Stimulated activated CD4-positive, alpha-beta T cell treated with anti-CD3 and anti-CD28 coated beads, Interleukin-4, amount 100 ng/mL, for 48 hours (primary cell): ENCODE measurements at regions not wholly inside any gene's neighbourhood (a gene's known extent, or its start where the extent isn't known, plus 50 kb on each side); places are given as distances from the start of the nearest gene placed in this dataset.

Experiments used
- DNase-seq, 2 donors: peaks; one replicate each; pipeline ENCODE4 v3.0.0-alpha.2; 2020; ENCODE audit warnings: low read depth in 2 of 2

DNA sequence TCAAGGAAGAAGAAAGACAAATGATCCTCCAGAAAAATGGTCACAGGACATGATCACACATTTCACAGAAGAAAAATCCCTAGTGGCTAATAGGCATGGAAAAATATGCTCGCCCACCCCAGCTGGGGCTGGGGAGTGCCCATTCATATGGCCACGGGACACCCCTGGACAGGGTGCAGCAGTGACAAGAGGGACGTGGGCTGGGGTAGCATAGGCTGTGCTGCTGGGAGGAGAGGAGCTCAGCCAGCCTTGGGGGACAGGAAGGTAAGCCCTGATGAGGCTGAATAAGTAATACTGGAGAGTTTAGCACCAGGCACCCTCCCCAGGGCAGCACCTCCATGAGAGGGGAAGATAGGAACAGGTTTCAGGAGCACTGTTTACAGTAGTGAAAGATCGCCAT lies 254.9 kb upstream of the HS6ST1 start:
- no peak for DNase-seq

DNA sequence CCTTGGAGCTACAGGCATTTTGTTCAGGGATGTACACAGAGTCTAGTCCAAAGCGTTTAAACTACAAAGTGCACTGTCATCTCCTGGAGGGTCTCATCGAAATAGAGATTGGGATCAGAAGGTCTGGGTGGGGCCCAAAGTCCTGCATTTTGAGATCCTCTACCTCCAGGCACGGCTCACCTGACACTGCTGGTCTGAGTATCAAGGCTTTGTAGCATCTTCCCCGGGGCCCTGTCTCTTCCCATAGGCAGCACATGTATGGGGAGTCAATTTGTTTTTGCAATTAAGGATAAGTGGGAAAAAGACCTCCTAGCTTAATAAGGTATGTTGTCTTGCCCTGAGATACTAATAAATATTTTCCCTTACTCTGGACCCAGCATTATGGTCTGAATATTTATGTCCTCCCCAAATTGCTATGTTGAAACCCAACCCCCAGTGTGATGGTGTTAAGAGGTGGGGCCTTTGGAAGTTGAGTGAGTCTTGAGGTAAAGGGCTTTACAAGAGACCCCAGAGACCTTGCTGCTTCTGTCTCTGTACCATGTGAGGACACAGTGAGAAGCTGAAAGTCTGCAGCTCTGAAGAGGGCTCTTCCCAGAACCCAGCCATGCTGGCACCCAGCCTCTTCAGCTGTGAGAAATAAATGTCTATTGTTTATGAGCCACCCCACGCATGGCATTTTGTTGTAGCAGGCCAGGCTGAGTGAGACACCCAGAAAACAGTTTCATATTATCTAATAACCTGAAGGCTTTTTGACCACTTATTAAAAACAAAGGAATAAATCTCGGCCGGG lies 258.7 kb upstream of the HS6ST1 start:
- DNase-seq, result no peak

DNA sequence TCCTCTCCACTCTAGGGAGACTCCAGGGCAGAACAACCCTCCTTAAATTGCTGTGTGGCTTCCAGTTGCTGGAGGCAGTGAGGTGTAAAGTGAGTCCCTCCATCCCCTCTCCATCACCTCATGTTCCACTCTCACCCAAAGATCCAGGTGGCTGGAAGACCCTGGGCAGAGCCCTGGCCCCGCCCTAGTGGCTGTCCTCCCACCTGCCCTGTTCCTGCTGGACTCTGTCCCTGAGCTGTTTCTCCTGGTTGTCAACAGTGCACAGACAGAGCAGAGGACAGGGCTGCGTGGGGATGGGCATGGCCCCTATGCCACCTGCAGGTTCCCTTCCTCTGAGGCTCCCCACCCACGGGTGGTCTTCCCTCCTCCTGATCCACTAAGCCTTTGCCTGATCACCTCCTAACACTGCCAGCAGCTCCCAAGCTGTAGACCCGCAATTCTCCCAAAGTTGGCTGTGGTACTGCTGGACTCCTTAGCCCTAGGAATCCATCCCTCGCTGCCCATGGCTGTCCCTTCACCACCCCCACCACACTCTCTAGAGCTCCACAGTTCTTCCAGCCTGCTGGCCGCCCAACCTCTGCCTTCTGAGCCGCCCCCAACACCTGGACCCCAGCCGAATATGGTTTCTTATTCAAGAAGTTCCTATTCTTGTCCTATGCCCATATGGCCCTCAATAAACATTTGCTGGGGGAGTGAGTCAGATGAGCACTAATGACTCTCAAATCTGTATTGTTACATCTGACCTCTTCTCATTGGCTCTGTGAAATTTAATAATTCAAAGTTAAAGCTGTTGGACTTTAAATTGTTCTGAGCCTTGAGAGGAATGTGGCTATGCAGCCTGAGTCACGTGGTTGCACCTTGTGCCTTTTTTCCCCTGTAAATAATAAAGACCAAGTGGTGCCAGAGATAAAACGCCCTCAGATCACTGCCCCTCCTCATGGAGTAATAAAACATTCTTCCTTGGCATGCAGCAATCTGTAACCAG lies 260.0 kb upstream of the HS6ST1 start:
- DNase-seq, result no peak

DNA sequence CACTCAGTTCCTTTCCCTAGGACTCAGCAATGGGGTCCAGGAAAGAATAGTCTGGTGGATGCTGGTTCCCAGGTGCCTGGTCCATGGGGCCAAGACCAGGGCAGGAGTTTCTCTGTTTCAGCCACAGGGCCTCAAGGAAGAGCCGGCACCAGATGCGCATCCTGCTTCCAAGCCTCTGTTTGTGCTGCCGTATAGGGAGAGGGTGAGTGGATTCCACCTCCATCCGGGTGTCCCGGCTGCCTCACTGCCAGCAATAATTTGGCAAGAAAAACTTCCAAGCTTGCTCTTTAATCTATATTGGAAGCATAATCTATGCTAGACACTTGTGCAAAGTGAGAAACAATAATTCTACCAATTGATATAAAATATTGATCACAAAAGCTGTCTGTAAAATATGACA lies 261.2 kb upstream of the HS6ST1 start:
- no peak for DNase-seq

DNA sequence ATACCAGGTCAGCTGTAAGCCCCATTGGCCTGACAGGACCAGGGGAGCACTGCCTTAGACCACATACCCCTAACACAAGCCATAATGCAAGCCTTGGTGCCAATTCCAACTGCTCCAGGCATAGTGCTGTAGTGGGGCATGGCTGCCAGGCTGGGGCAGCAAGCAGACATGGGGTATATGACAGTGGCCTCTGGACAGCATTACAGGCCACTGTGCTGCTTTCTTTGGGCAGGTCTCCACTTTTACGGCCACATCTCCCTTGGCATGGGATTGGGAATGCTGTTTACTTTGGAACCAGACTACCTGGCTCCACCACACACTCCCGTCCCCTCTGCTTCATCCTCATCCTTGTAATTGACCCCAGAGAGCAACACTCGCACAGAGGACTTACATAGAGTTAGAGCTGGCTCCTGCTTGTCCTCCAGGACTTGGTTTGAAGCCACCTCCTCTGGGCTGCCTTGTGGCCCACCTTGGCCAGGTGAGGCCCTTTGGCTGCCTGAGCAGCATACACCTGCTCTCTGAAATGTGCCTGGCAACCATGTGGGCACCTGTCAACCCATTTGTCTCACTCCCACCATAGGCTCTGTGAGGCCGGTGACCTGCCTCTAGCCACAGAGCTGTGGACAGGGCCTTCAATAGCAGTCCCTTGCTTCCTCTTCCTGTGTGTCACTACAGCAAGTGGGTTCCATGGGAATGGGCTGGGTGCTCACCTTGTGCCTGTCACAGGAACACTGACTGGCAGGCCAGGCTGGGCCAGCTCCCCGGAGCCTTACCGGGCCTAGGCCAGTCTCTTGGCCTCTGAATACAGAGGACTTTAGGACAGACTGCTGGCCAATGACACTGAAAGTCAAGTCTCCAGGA lies 262.6 kb upstream of the HS6ST1 start:
- DNase-seq, result no peak

DNA sequence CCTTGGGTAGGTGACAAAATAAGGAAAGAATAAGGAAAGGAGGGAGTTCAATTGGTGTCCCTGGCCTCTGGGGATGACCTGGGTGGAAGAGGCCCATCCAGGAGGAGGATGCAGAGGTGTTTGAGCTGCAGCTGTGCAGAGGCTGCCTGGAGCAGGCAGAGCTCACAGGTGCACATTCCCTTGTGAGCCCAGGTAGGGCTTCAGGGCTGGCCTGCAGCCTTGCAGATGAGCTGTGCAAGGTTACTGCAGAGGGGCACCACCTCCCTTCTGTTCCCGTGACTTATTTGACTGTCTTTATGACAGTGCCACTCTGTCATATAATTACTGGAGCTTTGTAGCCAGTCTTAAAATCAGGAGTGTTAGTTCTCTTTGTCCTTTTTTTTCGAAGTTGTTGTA lies 263.2 kb upstream of the HS6ST1 start:
- DNase-seq, result no peak

DNA sequence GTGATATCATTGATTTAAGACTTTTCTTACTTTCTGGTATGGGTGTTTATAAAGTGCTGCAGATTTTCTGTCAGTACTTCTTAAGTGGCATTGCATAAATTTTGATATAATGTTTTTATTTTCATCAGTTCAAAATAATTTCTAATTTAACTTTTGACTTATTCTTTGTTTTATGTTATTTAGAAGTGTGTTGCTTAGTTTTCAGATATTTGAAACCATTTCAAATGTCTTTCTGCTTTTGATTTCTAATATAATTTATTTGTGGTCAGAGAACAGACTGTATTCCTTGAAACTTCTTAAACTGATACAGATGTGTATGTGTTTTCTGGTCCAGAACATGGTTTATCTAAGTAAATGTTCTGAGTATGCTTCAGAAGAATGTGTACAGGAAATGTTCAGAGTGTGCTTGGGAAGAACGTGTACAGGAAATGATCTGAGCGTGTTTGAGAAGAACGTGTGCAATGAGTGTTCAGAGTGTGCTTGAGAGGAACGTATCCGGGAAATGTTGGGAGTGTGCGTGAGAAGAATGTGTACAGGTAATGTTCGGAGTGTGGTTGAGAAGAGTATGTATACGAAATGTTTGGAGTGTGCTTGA lies 265.7 kb upstream of the HS6ST1 start:
- DNase-seq, result no peak

DNA sequence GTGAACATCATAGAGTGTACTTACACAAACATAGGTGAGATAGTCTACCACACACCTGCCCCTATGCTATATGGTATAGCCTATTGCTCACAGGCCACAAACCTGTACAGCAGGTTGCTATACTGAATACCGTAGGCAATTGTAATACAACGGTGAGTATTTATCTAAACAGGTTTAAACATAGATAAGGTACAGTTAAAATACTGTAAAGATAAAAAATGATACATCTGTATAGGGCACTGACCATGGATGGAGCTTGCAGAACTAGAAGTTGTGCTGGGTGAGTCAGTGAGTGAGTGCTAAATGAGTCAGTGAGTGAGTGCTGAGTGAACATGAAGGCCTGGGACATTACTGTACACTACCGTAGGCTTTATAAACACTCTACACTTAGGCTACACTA lies 267.0 kb upstream of the HS6ST1 start:
- DNase-seq, result no peak

DNA sequence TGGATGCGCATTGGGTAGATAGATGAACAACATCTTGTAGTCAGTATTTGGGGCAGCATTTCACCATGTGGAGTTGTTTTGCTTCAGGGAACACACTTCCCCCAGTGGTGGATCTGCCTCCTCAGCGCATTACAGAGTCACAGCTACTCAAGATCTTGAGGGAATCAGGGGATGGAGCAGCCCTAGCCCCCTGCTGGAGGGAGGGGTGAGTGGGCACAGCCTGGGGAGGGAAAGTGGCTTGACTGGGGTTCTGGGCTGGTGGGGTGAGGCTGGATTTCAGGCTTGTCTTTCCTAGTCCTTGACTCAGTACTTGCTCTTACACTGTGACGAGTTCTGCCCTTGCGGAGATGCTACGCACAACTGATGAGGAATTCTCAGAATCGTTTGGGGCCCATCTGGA lies 271.0 kb upstream of the HS6ST1 start:
- DNase-seq, result no peak

DNA sequence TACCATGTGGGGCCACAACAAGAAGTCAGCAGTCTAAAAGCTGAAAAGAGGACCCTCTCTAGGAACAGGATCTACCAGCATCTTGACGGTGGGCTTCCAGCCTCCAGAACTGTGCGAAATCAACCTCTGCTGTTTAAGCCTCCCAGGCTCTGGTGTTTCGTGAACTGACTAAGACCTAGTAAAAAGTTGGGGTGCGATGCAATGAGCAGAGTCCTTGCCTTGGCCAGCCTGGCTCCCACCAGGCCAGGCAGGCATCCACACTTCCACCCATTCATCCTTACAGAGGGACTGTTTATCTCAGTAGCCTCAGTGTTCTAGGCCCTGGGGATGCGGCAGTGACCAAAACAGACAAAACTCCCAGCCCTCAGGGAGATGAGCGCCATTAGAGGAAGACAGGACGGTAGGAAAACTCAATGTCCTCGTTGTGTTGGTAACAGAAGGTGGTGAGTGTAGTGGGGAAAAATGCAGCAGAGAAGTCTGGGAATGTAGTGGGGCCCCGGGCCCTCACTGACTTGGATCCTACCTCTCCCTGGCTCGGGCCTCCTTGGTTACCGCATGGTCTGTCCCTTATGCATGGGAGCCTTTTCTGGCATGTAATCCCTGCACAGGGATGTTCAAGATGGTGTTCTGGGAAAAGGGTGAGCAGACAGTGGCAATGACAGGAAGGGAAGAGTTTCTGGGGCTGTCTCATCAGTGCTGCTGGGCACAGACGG lies 271.8 kb upstream of the HS6ST1 start:
- DNase-seq, result no peak

DNA sequence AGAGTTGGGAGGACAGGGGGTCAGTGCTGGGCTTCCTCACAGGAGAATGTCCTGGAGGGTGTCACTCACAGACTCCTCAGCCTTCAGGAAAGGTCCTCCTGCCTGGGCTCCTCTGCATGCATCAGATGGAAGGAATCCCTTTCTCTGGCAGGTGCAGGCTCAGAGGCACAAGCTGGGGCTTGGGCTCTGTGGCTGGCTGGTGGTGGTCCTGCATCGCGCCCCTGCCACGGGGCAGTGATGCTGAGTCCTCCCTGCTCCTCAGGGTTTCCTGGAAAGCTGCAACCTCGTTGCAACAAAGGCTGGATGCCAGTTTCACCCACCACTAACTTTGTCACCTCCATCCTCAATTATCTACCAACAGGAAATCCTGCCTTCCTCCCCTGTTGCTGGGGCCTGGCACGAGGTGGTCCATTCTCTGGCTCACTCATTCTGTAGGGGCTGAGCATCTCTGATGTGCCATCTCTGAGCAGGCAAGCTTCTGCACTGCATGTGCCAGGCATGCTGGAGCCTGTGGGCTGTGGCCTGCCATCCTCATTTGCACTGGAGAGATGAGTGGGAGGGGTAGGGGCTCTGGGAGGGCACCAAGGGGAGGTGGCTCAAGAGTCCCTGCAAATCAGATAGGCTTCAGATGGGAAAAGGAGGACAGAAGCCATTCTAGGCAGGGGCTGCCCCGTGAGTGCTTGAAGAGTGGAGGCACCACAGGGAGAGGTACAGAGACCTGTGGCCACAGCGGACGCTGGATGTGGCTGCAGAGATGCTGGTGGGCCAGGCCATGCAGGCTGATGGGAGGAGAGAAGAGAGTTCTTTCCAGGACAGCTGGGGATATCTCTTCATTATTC lies 272.6 kb upstream of the HS6ST1 start:
- no peak for DNase-seq

DNA sequence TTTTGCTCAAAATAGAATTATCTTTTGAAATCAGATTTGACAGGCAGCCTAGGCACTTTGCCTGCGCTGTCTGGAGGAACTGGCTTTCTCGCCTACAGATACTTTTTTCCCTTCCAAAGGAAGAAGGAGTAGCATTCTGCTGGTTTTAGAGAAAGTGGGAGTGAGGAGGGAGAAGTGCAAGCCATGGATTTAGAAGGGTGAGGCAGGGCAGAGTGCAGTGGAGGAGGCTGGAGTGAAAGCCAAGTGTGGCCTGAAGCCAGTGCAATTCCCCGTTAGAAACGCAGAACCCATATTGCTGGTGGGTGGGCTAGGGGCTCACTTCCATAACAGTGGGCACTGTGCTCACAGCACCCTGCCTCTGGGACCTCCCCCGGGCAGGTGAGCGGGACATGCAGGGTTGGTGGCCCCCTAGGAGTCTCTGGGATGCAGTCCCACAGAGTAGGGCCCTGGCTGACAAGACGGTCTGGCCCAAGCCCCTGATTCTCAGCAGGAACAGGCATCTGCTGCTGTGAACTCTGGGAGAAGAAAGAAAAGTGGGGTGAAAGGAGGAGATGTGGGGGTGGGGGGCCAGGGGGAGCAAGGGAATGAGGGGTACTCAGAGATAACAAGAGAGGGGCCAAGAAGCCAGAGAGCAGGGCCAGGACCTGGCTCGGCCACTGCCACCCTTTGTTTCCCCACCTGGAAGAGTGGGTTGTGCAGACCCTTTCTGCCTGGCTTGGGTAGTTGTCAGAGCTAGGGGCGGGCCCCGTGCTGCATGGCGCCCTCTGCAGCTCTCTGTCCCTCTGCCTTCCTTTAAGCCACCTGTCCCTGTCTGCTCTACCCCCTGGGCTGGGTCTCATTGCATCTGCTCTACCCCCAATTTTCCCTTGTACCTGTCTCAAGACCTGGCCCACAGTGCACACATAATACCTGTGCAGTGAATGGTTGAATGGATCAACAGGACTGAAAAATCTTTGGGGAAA lies 273.5 kb upstream of the HS6ST1 start:
- DNase-seq, result no peak

DNA sequence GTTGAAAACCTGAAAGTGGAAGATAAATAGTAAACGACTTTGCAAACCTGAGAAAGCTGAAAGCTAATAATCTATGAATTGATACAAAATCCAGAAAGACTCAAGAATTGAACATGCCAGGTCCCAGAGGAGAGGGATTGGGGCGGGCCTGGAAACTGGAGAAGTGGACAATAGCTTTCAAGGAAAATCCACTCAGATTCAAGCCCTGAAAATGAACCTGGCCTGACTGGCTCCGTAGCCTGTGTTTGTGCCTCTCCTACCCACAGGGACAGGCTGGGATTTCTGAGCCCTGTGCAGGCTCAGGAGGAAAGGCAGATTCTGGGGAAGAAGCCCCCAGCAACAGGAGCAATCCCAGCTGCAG lies 274.8 kb upstream of the HS6ST1 start:
- no peak for DNase-seq

DNA sequence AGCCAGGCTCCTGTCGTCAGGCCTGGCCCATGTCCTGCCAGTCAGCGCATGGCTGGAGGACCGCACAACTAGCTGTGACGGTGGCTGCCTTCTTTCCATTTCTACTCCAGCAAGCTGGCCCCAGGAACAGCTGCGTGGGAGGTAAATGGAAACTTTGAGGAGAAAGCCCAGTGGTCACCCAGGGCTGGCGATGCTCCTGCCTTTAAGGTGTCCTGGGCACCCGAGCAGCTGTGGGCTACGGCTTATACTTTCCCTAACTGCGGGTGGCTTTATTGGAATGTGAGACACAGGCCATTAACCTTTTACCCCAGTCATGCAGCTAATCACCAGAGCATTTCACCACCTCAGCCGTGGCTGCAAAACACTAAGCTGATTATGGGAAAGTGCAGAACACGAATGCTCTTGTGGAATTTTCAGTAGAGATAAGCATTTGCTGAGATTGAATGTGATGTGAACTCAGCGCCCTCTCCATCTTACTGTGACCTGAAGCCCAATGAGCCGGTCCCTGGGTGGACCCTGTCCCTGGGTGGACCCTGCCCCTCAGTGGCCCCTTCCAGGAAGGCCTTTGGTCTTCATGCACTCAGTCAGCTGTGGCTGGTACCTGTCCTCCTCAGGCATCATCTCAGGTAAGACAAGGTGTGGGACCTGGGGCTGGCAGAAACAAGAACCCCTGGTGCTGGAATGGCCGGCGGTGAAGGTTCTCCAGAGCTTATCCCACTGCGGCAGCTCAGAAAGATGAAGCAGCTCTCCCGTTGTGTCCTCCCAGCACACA lies 275.4 kb upstream of the HS6ST1 start:
- DNase-seq, result no peak

DNA sequence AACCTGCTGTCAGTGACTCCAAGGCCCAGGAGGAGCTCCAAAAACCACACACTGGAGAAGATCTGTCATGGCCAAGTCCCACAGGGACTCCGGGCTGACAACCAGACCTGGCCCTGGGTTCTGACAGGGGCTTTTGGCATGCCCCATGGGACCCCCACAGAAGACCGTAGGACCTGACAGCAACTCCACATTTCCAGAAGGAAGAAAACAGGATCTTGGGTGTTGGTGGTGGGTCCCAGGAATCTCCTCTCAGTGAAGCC lies 275.9 kb upstream of the HS6ST1 start:
- no peak for DNase-seq

DNA sequence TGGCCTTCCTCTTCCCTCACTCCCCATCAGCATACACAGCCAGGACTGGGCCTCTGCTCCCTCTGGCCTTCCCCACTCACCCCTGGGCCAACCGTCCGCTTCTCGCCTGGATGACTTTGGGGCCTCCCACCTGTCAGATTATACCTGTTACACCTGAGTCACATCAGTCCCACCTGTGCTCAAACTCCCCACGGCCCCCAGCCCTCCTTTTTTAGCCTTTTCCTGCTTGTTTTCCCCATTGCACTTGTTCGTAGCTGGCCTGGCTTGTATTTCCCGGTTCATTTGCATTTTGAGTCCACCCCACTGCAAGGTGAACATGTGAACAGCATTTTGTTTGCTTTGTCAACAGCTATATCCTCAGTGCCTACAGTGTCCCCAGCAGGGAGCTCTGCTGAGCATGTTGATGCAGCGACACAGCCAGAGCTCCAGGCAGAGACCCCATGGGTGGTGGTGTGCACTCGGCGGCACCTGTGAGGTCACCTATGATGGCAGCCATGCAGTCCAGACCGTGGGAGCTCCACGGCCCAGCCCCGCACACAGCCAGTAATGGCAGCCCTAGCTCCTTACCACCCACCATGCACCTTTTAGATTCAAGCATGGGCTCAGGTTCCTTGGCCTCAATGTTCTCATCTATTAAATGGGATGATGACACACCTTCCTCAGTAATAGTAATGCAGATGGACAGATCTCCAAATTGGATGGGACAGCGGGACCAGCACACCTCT lies 276.4 kb upstream of the HS6ST1 start:
- no peak for DNase-seq

DNA sequence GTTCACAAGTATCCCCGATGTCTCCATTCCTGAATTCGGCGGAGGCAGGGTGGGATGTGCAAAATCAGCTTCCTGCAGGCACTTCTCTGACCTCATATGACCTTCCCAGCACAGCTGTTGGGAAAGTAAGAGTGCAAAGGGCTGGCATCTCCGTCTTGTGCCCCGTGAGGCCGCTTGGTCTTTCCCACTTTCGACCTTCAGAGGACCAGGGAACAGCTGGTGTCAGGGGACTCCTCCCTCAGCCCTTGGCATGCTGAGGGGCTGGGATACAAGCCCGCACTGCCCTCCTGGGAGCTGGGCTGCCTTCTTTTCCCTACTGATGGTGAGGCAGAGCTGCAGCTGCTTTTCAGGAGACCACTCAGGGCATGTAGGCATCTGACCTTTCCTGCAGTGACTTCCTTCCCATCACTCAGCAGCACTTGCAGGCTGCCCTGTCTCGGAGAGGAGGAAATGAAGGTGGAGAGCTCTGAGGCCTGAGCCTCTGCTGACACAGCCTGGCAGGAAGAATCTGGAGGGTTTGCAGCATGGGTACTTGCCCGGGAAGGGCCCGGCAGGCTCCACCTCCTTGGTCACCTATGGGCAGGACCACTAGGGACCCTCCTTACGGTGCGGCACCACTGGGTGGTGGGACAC lies 277.2 kb upstream of the HS6ST1 start:
- DNase-seq, result no peak
